ENCODE measurements at regions not wholly inside any gene's neighbourhood (a gene's known extent, or its start where the extent isn't known, plus 50 kb on each side); places are given as distances from the start of the nearest gene placed in this dataset.

GRCh38 chr2:217687771-217688170 lies 315.0 kb downstream of the TNS1 start:
- DNase-seq: no peak

DNA sequence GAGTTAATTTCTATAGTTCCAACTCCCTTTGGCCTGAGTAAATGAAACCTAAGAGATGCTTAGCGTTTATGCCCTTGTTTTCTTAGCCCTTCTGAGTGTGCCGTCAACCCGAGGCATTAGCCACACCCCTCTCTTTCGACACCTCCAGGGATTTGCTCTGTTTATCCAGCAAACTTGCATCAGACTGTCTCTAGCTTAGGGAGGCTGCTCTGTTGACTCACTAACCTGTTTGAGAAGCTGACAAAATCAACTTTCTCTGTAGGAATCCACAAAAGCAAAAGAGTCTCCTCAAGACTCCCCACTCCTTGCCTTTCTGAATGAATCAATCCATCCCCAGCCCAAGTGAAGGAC lies 317.6 kb downstream of the TNS1 start:
- no peak for DNase-seq

DNA sequence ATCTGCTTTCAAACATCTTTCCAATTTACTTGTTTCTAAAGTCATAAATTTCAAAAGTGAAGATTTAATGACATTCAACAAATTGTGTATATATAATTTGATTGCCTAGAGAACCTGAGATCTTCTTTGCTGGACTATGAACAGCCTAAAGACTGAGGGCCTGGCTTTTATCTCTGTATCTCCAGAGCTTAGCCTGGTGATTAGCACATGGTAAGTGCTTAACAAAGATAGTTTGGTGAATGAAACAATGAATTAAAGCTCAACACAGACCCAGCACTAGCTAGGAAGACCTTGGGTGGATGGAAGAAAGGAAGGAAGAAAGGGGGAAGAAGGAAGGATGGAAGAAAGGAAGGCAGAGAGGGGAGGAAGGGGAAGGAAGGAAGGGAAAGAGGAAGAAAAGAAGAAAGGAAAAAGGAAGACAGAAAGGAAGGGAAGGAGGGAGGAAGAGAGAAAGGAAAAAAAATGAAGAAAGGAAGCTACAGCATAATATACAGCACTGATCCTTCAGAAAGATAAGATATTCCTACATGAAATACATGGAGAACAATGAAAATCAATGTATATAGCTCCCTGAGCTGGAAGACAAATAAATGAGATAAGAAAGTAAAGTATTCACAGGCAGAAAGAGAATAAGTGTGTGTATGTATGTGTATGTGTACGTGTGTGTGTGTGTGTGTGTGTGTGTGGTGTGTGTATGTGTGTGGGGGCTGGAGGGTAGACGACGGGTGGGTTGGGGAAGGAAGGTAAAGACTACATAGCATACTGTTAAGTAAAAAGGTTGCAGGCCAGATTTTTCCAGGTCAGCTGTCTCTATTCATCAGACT lies 318.2 kb downstream of the TNS1 start:
- no peak for DNase-seq

GRCh38 chr2:217683106-217683870 lies 319.5 kb downstream of the TNS1 start:
- DNase-seq: no peak

GRCh38 chr2:217681791-217682190 lies 321.0 kb downstream of the TNS1 start:
- DNase-seq: no peak

GRCh38 chr2:217680381-217680780 lies 322.4 kb downstream of the TNS1 start:
- no peak for DNase-seq

- DNase-seq: no peak
Measured at GRCh38 chr2:217673627-217674026, 329.2 kb downstream of the TNS1 start.

DNA sequence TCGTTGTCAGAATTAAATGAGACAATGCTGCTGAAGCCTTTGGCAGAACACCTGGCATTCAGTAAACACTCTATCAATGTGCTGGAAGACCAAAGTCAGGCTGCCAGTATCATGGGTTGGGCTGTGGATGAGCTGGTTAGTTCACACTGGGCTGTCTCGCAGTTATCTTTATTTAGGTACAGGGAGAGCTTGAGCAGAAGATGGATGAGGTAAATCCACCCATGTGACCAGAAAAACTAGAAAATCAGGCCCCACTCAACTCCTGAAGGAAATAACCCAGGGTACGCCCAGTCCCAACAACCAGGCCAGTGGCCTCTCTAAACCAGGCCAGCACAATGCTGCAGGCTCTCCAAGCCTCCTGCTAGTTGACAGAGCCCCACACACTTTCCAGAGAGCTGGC lies 330.3 kb downstream of the TNS1 start:
- no peak for DNase-seq

DNA sequence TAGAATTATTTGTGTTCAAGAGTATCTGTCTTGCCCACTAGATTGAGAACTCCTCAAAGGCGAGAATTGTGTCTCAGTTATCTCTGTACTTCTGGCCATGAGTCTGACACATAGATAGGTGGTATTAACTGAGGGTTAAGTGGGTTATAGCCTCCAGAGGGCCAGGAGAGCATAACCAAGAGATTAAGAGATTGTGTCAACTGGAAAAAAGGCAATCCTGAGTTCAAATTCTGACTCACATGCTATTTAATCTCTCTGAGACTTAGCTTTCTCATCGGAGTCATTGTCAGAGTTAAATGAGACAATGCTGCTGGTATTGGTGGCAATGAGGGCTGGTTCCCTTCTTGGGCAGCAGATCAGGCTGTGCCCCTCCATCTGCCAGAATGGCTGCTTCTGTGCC lies 330.9 kb downstream of the TNS1 start:
- DNase-seq: no peak

GRCh38 chr2:217671075-217671474 lies 331.7 kb downstream of the TNS1 start:
- no peak for DNase-seq

GRCh38 chr2:217669831-217670230 lies 333.0 kb downstream of the TNS1 start:
- DNase-seq: no peak

DNA sequence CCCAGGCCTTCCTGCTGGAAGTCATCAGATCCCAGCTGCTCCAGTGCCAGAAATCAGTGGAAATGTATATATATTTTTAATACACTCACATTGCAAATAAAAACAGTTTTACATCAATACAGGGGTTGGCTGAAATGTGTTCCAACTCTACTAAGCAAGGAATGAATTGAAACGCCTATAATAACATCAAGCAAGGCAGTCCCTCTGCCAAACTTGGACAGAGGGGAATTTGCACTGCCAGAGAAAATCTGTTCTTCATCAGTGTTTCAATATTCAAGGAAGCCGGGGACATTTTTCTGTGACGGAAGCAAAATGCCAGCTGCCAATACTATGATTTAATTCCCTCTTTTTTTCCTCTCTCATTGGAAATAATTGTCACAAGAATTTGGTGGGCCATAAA lies 335.3 kb downstream of the TNS1 start:
- DNase-seq: no peak

DNA sequence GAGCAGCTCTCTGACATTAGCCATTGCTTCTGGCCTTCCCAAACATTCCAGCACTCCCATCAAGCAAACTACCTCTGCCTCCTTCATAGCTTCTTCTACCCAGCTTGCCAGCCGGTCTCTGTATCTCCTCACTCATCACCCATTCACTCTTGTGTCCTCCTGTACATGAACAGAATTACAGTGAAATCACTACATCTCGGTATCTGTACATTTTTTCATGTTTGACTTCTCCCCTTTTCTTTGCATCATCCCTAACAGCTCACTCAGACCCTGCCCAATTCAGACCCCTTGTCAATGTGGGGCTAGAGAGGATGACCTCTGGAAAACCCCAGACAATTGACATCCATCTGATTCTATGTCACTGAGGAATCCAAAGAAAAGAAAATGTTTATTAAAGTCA lies 335.8 kb downstream of the TNS1 start:
- DNase-seq: no peak

GRCh38 chr2:217666338-217666737 lies 336.5 kb downstream of the TNS1 start:
- DNase-seq: no peak

- no peak for DNase-seq
Measured at GRCh38 chr2:217664761-217665160, 338.0 kb downstream of the TNS1 start.

- DNase-seq: no peak
Measured at GRCh38 chr2:217662984-217663602, 339.7 kb downstream of the TNS1 start.

DNA sequence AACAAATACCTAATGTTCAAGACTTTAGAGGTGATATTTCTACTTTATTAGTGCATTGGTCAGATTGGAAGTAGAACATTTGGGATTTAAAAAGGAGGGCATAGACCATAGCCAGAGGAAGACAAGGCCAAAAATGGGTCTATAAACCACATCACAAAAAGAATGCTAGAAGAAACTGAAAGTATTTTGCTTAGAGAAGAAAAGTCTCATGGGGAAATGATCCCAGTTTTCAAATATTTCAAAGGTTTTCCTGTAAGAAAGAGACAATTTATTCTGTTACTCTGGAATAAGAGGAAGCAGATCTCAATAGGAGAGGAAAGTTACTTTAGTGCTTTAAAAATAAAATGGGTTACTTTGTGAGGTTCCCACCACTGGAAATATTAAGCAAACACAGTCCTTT lies 341.4 kb downstream of the TNS1 start:
- DNase-seq: no peak

DNA sequence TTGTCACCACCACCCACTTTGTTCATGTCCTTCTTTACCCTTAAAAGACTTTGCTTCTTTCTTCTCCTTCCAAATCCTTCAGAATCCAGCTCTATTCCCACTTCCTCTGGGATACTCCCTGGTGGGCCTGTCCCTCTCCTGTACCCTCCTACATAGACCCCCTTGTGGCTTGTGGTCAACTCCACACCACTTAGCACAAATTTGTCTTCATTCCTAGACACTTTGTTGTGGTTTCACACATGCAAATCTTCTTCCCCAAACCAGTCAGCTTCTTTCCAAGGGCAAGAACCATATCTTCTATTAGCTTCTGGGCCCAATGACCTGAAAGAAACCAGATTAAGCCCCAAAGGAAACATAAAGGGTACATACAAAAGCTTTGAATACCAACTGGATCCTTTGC lies 342.4 kb downstream of the TNS1 start:
- no peak for DNase-seq

DNA sequence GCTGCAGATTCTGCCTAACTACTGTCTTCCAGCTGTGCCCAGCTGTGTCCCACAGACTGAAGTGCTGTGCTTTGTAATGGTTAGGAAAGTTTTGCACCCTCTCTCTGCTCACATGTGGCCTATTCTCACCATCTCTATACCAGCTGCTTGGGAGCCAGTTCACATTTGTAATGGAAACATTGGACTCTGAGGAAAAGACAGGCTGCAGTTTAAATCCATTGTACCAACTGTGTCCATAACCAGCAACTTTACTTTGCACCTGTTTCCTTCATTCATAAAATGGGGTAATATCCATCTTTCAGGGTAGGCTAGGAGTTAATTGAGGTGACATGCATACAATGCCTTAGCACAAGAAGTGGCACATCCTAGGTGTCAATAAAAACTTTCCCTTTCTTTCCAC lies 344.0 kb downstream of the TNS1 start:
- no peak for DNase-seq

GRCh38 chr2:217657252-217657651 lies 345.5 kb downstream of the TNS1 start:
- DNase-seq: no peak

DNA sequence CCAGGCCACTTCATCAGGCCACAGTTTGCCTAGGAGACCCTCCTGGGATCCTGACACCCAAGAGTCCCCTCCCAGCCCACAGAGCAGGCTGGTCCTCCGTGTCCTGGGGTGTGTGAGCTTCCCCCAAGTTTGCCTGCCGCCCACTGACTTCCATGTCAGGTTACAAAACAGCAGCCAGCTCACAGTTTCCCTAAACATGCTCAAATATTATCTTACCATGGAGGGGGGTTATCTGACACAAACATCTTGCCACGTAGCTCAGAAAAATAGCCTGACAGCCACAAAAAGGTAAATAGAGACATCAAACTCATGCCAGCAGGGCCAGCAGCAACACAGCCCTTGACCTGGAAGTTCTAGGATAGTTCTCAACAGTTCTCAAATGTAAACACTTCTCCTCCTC lies 346.5 kb downstream of the TNS1 start:
- DNase-seq: no peak

DNA sequence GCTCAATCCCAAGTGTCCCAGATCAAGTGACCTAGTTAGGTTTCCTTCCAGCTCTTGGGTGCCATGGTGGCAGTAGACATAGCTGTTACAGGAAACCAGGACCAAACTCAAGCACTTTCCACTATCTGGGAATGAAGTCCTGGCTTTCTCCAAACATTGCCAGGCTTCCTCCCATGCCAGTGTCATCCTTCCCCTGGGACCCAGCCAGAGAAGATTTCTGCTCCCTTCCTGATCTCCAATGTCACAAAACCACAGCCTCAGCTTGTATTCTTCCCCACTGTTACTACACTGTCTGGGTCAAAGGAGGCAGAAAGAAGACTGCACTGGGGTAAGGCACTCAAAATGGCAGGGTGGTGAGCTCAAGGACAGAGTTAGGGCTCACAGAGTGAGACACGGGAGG lies 347.1 kb downstream of the TNS1 start:
- DNase-seq: no peak

GRCh38 chr2:217654168-217654567 lies 348.6 kb downstream of the TNS1 start:
- no peak for DNase-seq
